Keratinocyte (primary cell): ENCODE measurements at regions not wholly inside any gene's neighbourhood (a gene's known extent, or its start where the extent isn't known, plus 50 kb on each side); places are given as distances from the start of the nearest gene placed in this dataset.

Experiments
- CTCF ChIP-seq, 3 experiments: IDR thresholded peaks in 1 of 3; conservative IDR thresholded peaks in 1 of 3; optimal IDR thresholded peaks in 1 of 3; 2 replicates in 2 of 3; 3 replicates in 1 of 3; pipeline versions ENCODE3 to v1.5.1; 2011; ENCODE audit warnings: low read length in 3 of 3, mild to moderate bottlenecking in 3 of 3, moderate library complexity in 2 of 3, control low read depth in 1 of 3, inconsistent platforms in 1 of 3; ENCODE audit not compliant: insufficient read depth in 2 of 3; ENCODE audit errors: extremely low read depth in 1 of 3
- EZH2 ChIP-seq: IDR thresholded peaks from one replicate; pipeline ENCODE4 v1.6.1; 2012; ENCODE audit warnings: inconsistent platforms, mild to moderate bottlenecking, low read length, moderate library complexity

- TF ChIP-seq CTCF (optimal IDR thresholded peaks at IDR 0.05 in 1 of 3, IDR thresholded peaks at IDR 0.05 in 1 of 3, conservative IDR thresholded peaks at IDR 0.05 in 1 of 3; ENCODE audit: extremely low read depth in 1 of 3, insufficient read depth in 2 of 3, low read length in 3 of 3) (no peak), EZH2 (no peak)
These were observed 322.8 kb downstream of the UQCRFS1 start for GRCh38 chr19:28889941-28890670.
